ENCODE measurements at regions not wholly inside any gene's neighbourhood (a gene's known extent, or its start where the extent isn't known, plus 50 kb on each side); places are given as distances from the start of the nearest gene placed in this dataset.

- H3K27ac ChIP-seq: no peak overlapping the region
- no peaks in the 10 kb centered on the region for H3K27me3 ChIP-seq
- intact Hi-C loops (cut with DNase I; ENCODE audit: low total_unique reads): no loop called here
- no peak overlapping the region for H3K4me3 ChIP-seq
- H3K36me3 ChIP-seq: no peaks in the 10 kb centered on the region
- no peaks in the 10 kb centered on the region for H3K9me3 ChIP-seq
- DNase-seq (ENCODE audit: low spot score in 2 of 2): no peak
- TF ChIP-seq POLR2A (IDR thresholded peaks at IDR 0.05) (no peak), POLR2AphosphoS5 (IDR thresholded peaks at IDR 0.05) (no peak)
- TF ChIP-seq, protein P1, sequence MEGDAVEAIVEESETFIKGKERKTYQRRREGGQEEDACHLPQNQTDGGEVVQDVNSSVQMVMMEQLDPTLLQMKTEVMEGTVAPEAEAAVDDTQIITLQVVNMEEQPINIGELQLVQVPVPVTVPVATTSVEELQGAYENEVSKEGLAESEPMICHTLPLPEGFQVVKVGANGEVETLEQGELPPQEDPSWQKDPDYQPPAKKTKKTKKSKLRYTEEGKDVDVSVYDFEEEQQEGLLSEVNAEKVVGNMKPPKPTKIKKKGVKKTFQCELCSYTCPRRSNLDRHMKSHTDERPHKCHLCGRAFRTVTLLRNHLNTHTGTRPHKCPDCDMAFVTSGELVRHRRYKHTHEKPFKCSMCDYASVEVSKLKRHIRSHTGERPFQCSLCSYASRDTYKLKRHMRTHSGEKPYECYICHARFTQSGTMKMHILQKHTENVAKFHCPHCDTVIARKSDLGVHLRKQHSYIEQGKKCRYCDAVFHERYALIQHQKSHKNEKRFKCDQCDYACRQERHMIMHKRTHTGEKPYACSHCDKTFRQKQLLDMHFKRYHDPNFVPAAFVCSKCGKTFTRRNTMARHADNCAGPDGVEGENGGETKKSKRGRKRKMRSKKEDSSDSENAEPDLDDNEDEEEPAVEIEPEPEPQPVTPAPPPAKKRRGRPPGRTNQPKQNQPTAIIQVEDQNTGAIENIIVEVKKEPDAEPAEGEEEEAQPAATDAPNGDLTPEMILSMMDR (IDR thresholded peaks at IDR 0.05): no peak
- no peaks in the 10 kb centered on the region for H3K4me1 ChIP-seq
These were observed 520.3 kb upstream of the CDH5 start for GRCh38 chr16:65846210-65846602.

GRCh38 chr16:65845466-65846209 lies 520.9 kb upstream of the CDH5 start:
- TF ChIP-seq POLR2AphosphoS5 (IDR thresholded peaks at IDR 0.05): no peak
- TF ChIP-seq, protein P1 (IDR thresholded peaks at IDR 0.05): no peak
- no peak for TF ChIP-seq POLR2A (IDR thresholded peaks at IDR 0.05)
- intact Hi-C loops (cut with DNase I; ENCODE audit: low total_unique reads): no loop called here
- no peak for DNase-seq (ENCODE audit: low spot score in 2 of 2)
- Histone ChIP-seq H3K27me3 (no peaks in the 10 kb centered on the region), H3K27ac (no peak overlapping the region), H3K4me3 (no peak overlapping the region), H3K4me1 (no peaks in the 10 kb centered on the region), H3K9me3 (no peaks in the 10 kb centered on the region), H3K36me3 (no peaks in the 10 kb centered on the region)

DNA sequence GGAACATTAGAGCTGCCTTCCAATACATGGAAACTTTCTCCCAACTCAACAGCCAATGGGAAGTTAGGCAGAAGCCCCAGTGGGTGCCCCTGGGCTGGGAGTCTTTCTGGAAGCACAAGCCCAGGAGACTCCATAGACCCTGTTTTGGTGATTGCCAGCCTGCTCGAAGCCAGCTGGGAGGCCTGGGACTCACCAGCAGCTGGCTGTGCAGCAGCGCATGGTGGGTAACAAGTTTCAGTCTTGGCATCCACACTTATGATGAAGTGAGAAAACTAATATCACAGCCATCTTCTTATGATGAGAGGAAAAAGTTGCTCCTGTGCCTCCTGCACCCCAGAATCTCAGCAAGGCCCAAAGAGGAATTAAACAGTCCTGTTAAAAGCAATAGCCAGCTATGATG lies 522.5 kb upstream of the CDH5 start:
- Histone ChIP-seq H3K9me3 (no peaks in the 10 kb centered on the region), H3K4me3 (no peak overlapping the region), H3K27ac (no peak overlapping the region), H3K4me1 (no peaks in the 10 kb centered on the region), H3K36me3 (no peaks in the 10 kb centered on the region), H3K27me3 (no peaks in the 10 kb centered on the region)
- no peak for DNase-seq (ENCODE audit: low spot score in 2 of 2)
- intact Hi-C loops (cut with DNase I; ENCODE audit: low total_unique reads): no loop called here
- TF ChIP-seq, protein P1 (IDR thresholded peaks at IDR 0.05): no peak
- TF ChIP-seq POLR2A (IDR thresholded peaks at IDR 0.05) (no peak), POLR2AphosphoS5 (IDR thresholded peaks at IDR 0.05) (no peak)

GRCh38 chr16:65842067-65842466 lies 524.4 kb upstream of the CDH5 start:
- Histone ChIP-seq H3K27me3 (no peaks in the 10 kb centered on the region), H3K27ac (no peak overlapping the region), H3K36me3 (no peaks in the 10 kb centered on the region), H3K4me1 (no peaks in the 10 kb centered on the region), H3K9me3 (no peaks in the 10 kb centered on the region), H3K4me3 (no peak overlapping the region)
- TF ChIP-seq POLR2A (IDR thresholded peaks at IDR 0.05): no peak
- TF ChIP-seq POLR2AphosphoS5 (IDR thresholded peaks at IDR 0.05): no peak
- TF ChIP-seq, protein P1 (IDR thresholded peaks at IDR 0.05): no peak
- intact Hi-C loops (cut with DNase I; ENCODE audit: low total_unique reads): no loop called here
- no peak for DNase-seq (ENCODE audit: low spot score in 2 of 2)

GRCh38 chr16:65838001-65838400 lies 528.5 kb upstream of the CDH5 start:
- Histone ChIP-seq H3K27me3 (no peaks in the 10 kb centered on the region), H3K27ac (no peak overlapping the region), H3K36me3 (no peaks in the 10 kb centered on the region), H3K9me3 (no peaks in the 10 kb centered on the region), H3K4me3 (no peak overlapping the region), H3K4me1 (no peaks in the 10 kb centered on the region)
- no peak for DNase-seq (ENCODE audit: low spot score in 2 of 2)
- intact Hi-C loops (cut with DNase I; ENCODE audit: low total_unique reads): no loop called here
- TF ChIP-seq POLR2AphosphoS5 (IDR thresholded peaks at IDR 0.05) (no peak), POLR2A (IDR thresholded peaks at IDR 0.05) (no peak)
- TF ChIP-seq, protein P1 (IDR thresholded peaks at IDR 0.05): no peak

Measured in breast epithelium (tissue), 4 donors.